ENCODE measurements at regions not wholly inside any gene's neighbourhood (a gene's known extent, or its start where the extent isn't known, plus 50 kb on each side); places are given as distances from the start of the nearest gene placed in this dataset.

DNA sequence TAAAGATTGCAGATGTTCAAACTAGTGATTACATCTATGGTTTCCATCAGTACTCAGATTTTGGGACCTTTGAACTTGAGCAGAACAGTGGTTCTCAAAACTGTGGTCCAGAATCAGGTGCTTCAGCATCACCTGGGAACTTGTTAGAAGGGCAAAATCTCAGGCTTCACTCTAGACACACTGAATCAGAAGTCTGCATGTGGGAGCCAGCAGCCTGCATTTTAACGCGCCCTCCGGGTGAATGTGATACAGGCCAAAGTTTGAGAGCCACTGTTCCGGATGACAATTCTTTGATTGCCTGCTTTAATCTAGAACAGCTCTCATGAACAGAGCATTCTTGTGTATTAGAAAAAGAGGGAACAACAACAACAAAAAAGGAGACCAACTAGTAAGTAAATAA, 261.7 kb downstream of the GPD2 start:
- TF ChIP-seq, protein P1, sequence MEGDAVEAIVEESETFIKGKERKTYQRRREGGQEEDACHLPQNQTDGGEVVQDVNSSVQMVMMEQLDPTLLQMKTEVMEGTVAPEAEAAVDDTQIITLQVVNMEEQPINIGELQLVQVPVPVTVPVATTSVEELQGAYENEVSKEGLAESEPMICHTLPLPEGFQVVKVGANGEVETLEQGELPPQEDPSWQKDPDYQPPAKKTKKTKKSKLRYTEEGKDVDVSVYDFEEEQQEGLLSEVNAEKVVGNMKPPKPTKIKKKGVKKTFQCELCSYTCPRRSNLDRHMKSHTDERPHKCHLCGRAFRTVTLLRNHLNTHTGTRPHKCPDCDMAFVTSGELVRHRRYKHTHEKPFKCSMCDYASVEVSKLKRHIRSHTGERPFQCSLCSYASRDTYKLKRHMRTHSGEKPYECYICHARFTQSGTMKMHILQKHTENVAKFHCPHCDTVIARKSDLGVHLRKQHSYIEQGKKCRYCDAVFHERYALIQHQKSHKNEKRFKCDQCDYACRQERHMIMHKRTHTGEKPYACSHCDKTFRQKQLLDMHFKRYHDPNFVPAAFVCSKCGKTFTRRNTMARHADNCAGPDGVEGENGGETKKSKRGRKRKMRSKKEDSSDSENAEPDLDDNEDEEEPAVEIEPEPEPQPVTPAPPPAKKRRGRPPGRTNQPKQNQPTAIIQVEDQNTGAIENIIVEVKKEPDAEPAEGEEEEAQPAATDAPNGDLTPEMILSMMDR (IDR thresholded peaks at IDR 0.05), result no peak
- TF ChIP-seq POLR2AphosphoS5 (IDR thresholded peaks at IDR 0.05), result no peak
- no peak for TF ChIP-seq EP300 (IDR thresholded peaks at IDR 0.05)
